HG03175 (cell line): ENCODE measurements at regions not wholly inside any gene's neighbourhood (a gene's known extent, or its start where the extent isn't known, plus 50 kb on each side); places are given as distances from the start of the nearest gene placed in this dataset.
"Not testable (repeated sequence)": the region's sequence is repeated elsewhere in the genome, so short reads cannot be mapped to it uniquely, and the experiment has no call there.

Experiments used
- ATAC-seq: cut with Tn5 transposase; IDR thresholded peaks from one replicate; pipeline ENCODE4 v1.9.1; 2021; ENCODE audit warnings: mild to moderate bottlenecking, moderate library complexity; ENCODE audit not compliant: unreplicated experiment

- ATAC-seq, result no peak
These were observed 179.3 kb downstream of the ZIC5 start for GRCh38 chr13:99792079-99792921.

GRCh38 chr13:99782669-99783068, 188.9 kb downstream of the ZIC5 start:
- ATAC-seq, result no peak

- no peak for ATAC-seq
These were observed 193.1 kb downstream of the ZIC5 start for GRCh38 chr13:99778500-99778899.

- no peak for ATAC-seq
These were observed 193.7 kb downstream of the ZIC5 start for GRCh38 chr13:99777873-99778272.

GRCh38 chr13:99774644-99775043, 196.9 kb downstream of the ZIC5 start:
- no peak for ATAC-seq

GRCh38 chr13:99768986-99769385, 202.6 kb downstream of the ZIC5 start:
- ATAC-seq, result no peak

- ATAC-seq, result no peak
These were observed 204.9 kb downstream of the ZIC5 start for GRCh38 chr13:99766641-99767045.

- ATAC-seq, result no peak
These were observed 205.7 kb downstream of the ZIC5 start for GRCh38 chr13:99765869-99766268.

- no peak for ATAC-seq
These were observed 211.1 kb downstream of the ZIC5 start for GRCh38 chr13:99760456-99760855.

- no peak for ATAC-seq
These were observed 212.4 kb downstream of the ZIC5 start for GRCh38 chr13:99759163-99759552.

- no peak for ATAC-seq
These were observed 213.0 kb downstream of the ZIC5 start for GRCh38 chr13:99758460-99759162.

- ATAC-seq, result no peak
These were observed 213.7 kb downstream of the ZIC5 start for GRCh38 chr13:99757756-99758459.

- no peak for ATAC-seq
These were observed 215.3 kb downstream of the ZIC5 start for GRCh38 chr13:99756281-99756680.

GRCh38 chr13:99754750-99755149, 216.8 kb downstream of the ZIC5 start:
- ATAC-seq, result not testable (repeated sequence)

- no peak for ATAC-seq
These were observed 219.2 kb downstream of the ZIC5 start for GRCh38 chr13:99752373-99752772.

GRCh38 chr13:99751517-99752199, 219.9 kb downstream of the ZIC5 start:
- ATAC-seq, result no peak

- ATAC-seq, result no peak
These were observed 220.6 kb downstream of the ZIC5 start for GRCh38 chr13:99750951-99751350.

GRCh38 chr13:99749271-99750019, 222.1 kb downstream of the ZIC5 start:
- no peak for ATAC-seq

- no peak for ATAC-seq
These were observed 224.2 kb downstream of the ZIC5 start for GRCh38 chr13:99747403-99747710.

- ATAC-seq, result no peak
These were observed 224.7 kb downstream of the ZIC5 start for GRCh38 chr13:99746637-99747402.
